ENCODE measurements at regions not wholly inside any gene's neighbourhood (a gene's known extent, or its start where the extent isn't known, plus 50 kb on each side); places are given as distances from the start of the nearest gene placed in this dataset.
"Not testable (repeated sequence)": the region's sequence is repeated elsewhere in the genome, so short reads cannot be mapped to it uniquely, and the experiment has no call there.

- no peak for DNase-seq
- in situ Hi-C loops (cut with MboI; ENCODE audit: low pct_unique_long_range_greater_than_20kb, low sequenced_read_pairs), result no loop called here
These were observed 169.9 kb downstream of the CYB561 start for GRCh38 chr17:63275971-63276745.

- in situ Hi-C loops (cut with MboI; ENCODE audit: low pct_unique_long_range_greater_than_20kb, low sequenced_read_pairs), result no loop called here
- DNase-seq, result no peak
These were observed 169.3 kb downstream of the CYB561 start for GRCh38 chr17:63276821-63277220.

- no peak for DNase-seq
- in situ Hi-C loops (cut with MboI; ENCODE audit: low pct_unique_long_range_greater_than_20kb, low sequenced_read_pairs), result no loop called here
These were observed 168.5 kb downstream of the CYB561 start for GRCh38 chr17:63277629-63278028.

- DNase-seq, result no peak
- in situ Hi-C loops (cut with MboI; ENCODE audit: low pct_unique_long_range_greater_than_20kb, low sequenced_read_pairs), result no loop called here
These were observed 167.2 kb downstream of the CYB561 start for GRCh38 chr17:63278728-63279442.

- DNase-seq, result no peak
- in situ Hi-C loops (cut with MboI; ENCODE audit: low pct_unique_long_range_greater_than_20kb, low sequenced_read_pairs), result no loop called here
These were observed 166.4 kb downstream of the CYB561 start for GRCh38 chr17:63279498-63280230.

- in situ Hi-C loops (cut with MboI; ENCODE audit: low pct_unique_long_range_greater_than_20kb, low sequenced_read_pairs), result no loop called here
- DNase-seq, result no peak
These were observed 163.7 kb downstream of the CYB561 start for GRCh38 chr17:63282455-63282854.

- no peak for DNase-seq
- in situ Hi-C loops (cut with MboI; ENCODE audit: low pct_unique_long_range_greater_than_20kb, low sequenced_read_pairs), result no loop called here
These were observed 160.6 kb downstream of the CYB561 start for GRCh38 chr17:63285551-63285950.

- in situ Hi-C loops (cut with MboI; ENCODE audit: low pct_unique_long_range_greater_than_20kb, low sequenced_read_pairs), result no loop called here
- DNase-seq, result no peak
These were observed 159.9 kb downstream of the CYB561 start for GRCh38 chr17:63286254-63286653.

- in situ Hi-C loops (cut with MboI; ENCODE audit: low pct_unique_long_range_greater_than_20kb, low sequenced_read_pairs); DNase-seq: not testable (repeated sequence)
These were observed 159.1 kb downstream of the CYB561 start for GRCh38 chr17:63287006-63287405.

- in situ Hi-C loops (cut with MboI; ENCODE audit: low pct_unique_long_range_greater_than_20kb, low sequenced_read_pairs), result no loop called here
- DNase-seq, result no peak
These were observed 156.2 kb downstream of the CYB561 start for GRCh38 chr17:63289931-63290330.

GRCh38 chr17:63290351-63290750 lies 155.8 kb downstream of the CYB561 start:
- in situ Hi-C loops (cut with MboI; ENCODE audit: low pct_unique_long_range_greater_than_20kb, low sequenced_read_pairs), result no loop called here
- DNase-seq, result no peak

GRCh38 chr17:63290784-63291183 lies 155.3 kb downstream of the CYB561 start:
- DNase-seq, result no peak
- in situ Hi-C loops (cut with MboI; ENCODE audit: low pct_unique_long_range_greater_than_20kb, low sequenced_read_pairs), result no loop called here

GRCh38 chr17:63291258-63291657 lies 154.8 kb downstream of the CYB561 start:
- in situ Hi-C loops (cut with MboI; ENCODE audit: low pct_unique_long_range_greater_than_20kb, low sequenced_read_pairs), result no loop called here
- no peak for DNase-seq

GRCh38 chr17:63292421-63292820 lies 153.7 kb downstream of the CYB561 start:
- in situ Hi-C loops (cut with MboI; ENCODE audit: low pct_unique_long_range_greater_than_20kb, low sequenced_read_pairs), result no loop called here
- no peak for DNase-seq

- no peak for DNase-seq
- in situ Hi-C loops (cut with MboI; ENCODE audit: low pct_unique_long_range_greater_than_20kb, low sequenced_read_pairs), result no loop called here
These were observed 152.6 kb downstream of the CYB561 start for GRCh38 chr17:63293323-63294075.

GRCh38 chr17:63294776-63295175 lies 151.3 kb downstream of the CYB561 start:
- in situ Hi-C loops (cut with MboI; ENCODE audit: low pct_unique_long_range_greater_than_20kb, low sequenced_read_pairs), result no loop called here
- DNase-seq, result no peak

GRCh38 chr17:63295288-63295687 lies 150.8 kb downstream of the CYB561 start:
- no peak for DNase-seq
- in situ Hi-C loops (cut with MboI; ENCODE audit: low pct_unique_long_range_greater_than_20kb, low sequenced_read_pairs), result no loop called here

GRCh38 chr17:63295839-63296590 lies 150.1 kb downstream of the CYB561 start:
- peak; percentile 33 for DNase-seq
- in situ Hi-C loops (cut with MboI; ENCODE audit: low pct_unique_long_range_greater_than_20kb, low sequenced_read_pairs), result no loop called here

GRCh38 chr17:63298916-63299315 lies 147.2 kb downstream of the CYB561 start:
- DNase-seq; in situ Hi-C loops (cut with MboI; ENCODE audit: low pct_unique_long_range_greater_than_20kb, low sequenced_read_pairs): not testable (repeated sequence)
